IMR-90 (cell line): ENCODE measurements at regions not wholly inside any gene's neighbourhood (a gene's known extent, or its start where the extent isn't known, plus 50 kb on each side); places are given as distances from the start of the nearest gene placed in this dataset.
A peak's percentile ranks its signal among the peaks of the same experiment; 100 is the strongest.

Experiments
- ATAC-seq: fragments of 200-7000 bp; cut with Tn5 transposase; 2 replicates; pipeline ENCODE4 v1.9.1; 2020; ENCODE audit warnings: low read depth, mild to moderate bottlenecking, moderate library complexity
- BruUV-seq: library from RNA; stranded (reverse); fragments of 400-500 nt; replicated peaks from 2 replicates; lab custom pipeline; 2021; lab: Mats Ljungman, UMichigan
- CTCF ChIA-PET: fragments of 300-600 bp; formaldehyde crosslinking; extraction: SDS; loops from one replicate; lab custom pipeline; 2021; ENCODE audit warnings: antibody characterized with exemption; lab: Yijun Ruan, JAX
- POLR2A ChIA-PET: fragments of 300-600 bp; sonication (Branson Sonifier 250); formaldehyde crosslinking; loops from one replicate; lab custom pipeline; 2022; ENCODE audit warnings: antibody characterized with exemption; ENCODE audit not compliant: unreplicated experiment; lab: Charles Lee
- DNase-seq: peaks from one replicate; pipeline ENCODE4 v3.0.0; 2013
- H2AFZ ChIP-seq: replicated peaks from 2 replicates; pipeline ENCODE3; 2013; ENCODE audit warnings: low read length, mild to moderate bottlenecking; ENCODE audit not compliant: poor library complexity
- H2AK5ac ChIP-seq: 2 replicates; pipeline ENCODE4 v1.6.1; 2013; ENCODE audit warnings: low read depth, low read length, inconsistent platforms
- H2AK9ac ChIP-seq: replicated peaks from 2 replicates; pipeline ENCODE3; 2013; ENCODE audit warnings: mild to moderate bottlenecking, low read depth, low read length, moderate library complexity; ENCODE audit not compliant: poor library complexity
- H2BK120ac ChIP-seq: 2 replicates; pipeline ENCODE4 v1.6.1; 2013; ENCODE audit warnings: low read depth, low read length, inconsistent platforms
- H2BK15ac ChIP-seq: 3 replicates; pipeline ENCODE4 v1.6.1; 2013; ENCODE audit warnings: low read depth, low read length, inconsistent platforms
- H2BK20ac ChIP-seq: 2 replicates; pipeline ENCODE4 v1.6.1; 2013; ENCODE audit warnings: low read depth, mild to moderate bottlenecking, inconsistent platforms, low read length, moderate library complexity
- H2BK5ac ChIP-seq: 2 replicates; pipeline ENCODE4 v1.6.1; 2013; ENCODE audit warnings: mild to moderate bottlenecking, low read depth, low read length, inconsistent platforms; ENCODE audit not compliant: poor library complexity, severe bottlenecking
- H3K14ac ChIP-seq: replicated peaks from 2 replicates; pipeline ENCODE4 v1.6.1; 2013; ENCODE audit warnings: low read depth, low read length, inconsistent platforms
- H3K18ac ChIP-seq: 2 replicates; pipeline ENCODE4 v1.6.1; 2013; ENCODE audit warnings: low read depth, low read length, control low read depth
- H3K23ac ChIP-seq: 2 replicates; pipeline ENCODE4 v1.6.1; 2013; ENCODE audit warnings: low read depth, low read length, inconsistent platforms
- H3K27ac ChIP-seq: 2 replicates; pipeline ENCODE4 v1.5.1; 2013; ENCODE audit warnings: mild to moderate bottlenecking, control low read depth, low read length; ENCODE audit not compliant: insufficient read depth
- H3K27me3 ChIP-seq: 2 replicates; pipeline ENCODE4 v1.6.1; 2013; ENCODE audit warnings: low read length; ENCODE audit not compliant: control insufficient read depth, insufficient read depth
- H3K36me3 ChIP-seq: 2 replicates; pipeline ENCODE4 v1.6.1; 2013; ENCODE audit warnings: low read length, mixed read lengths; ENCODE audit not compliant: control insufficient read depth, insufficient read depth
- H3K4ac ChIP-seq: 2 replicates; pipeline ENCODE4 v1.6.1; 2013; ENCODE audit warnings: low read depth, low read length, inconsistent platforms
- H3K4me1 ChIP-seq: 2 replicates; pipeline ENCODE4 v1.6.1; 2013; ENCODE audit warnings: low read length, mixed read lengths; ENCODE audit not compliant: control insufficient read depth, insufficient read depth
- H3K4me2 ChIP-seq: 2 replicates; pipeline ENCODE4 v1.6.1; 2013; ENCODE audit warnings: low read depth, mild to moderate bottlenecking, control low read depth, low read length, moderate library complexity
- H3K4me3 ChIP-seq: 2 replicates; pipeline ENCODE4 v1.5.1; 2013; ENCODE audit warnings: low read depth, mild to moderate bottlenecking, control low read depth, low read length, moderate library complexity; ENCODE audit not compliant: insufficient read depth
- H3K56ac ChIP-seq: 2 replicates; pipeline ENCODE4 v1.6.1; 2013; ENCODE audit warnings: low read length, inconsistent platforms; ENCODE audit not compliant: insufficient read depth; ENCODE audit errors: extremely low read depth
- H3K79me1 ChIP-seq, 2 experiments: 2 replicates each; pipeline ENCODE4 v1.6.1; 2013; ENCODE audit warnings: low read length in 2 of 2, inconsistent platforms in 1 of 2, low read depth in 1 of 2
- H3K9ac ChIP-seq: 2 replicates; pipeline ENCODE4 v1.6.1; 2013; ENCODE audit warnings: low read depth, low read length, control low read depth
- H3K9me1 ChIP-seq: 2 replicates; pipeline ENCODE4 v1.6.1; 2013; ENCODE audit warnings: low read length, inconsistent platforms; ENCODE audit not compliant: insufficient read depth
- H3K9me3 ChIP-seq: 2 replicates; pipeline ENCODE4 v1.6.1; 2013; ENCODE audit warnings: low read length; ENCODE audit not compliant: control insufficient read depth, insufficient read depth
- H4K20me1 ChIP-seq: 2 replicates; pipeline ENCODE4 v1.6.1; 2013; ENCODE audit warnings: low read length, inconsistent platforms; ENCODE audit not compliant: insufficient read depth
- H4K5ac ChIP-seq: 2 replicates; pipeline ENCODE4 v1.6.1; 2013; ENCODE audit warnings: mild to moderate bottlenecking, low read depth, low read length, control low read depth
- H4K8ac ChIP-seq, 2 experiments: 2 replicates each; pipeline ENCODE4 v1.6.1; 2013; ENCODE audit warnings: low read depth in 2 of 2, low read length in 2 of 2, control low read depth in 1 of 2, inconsistent platforms in 1 of 2
- H4K91ac ChIP-seq: 2 replicates; pipeline ENCODE4 v1.6.1; 2013; ENCODE audit warnings: low read depth, low read length, inconsistent platforms; ENCODE audit not compliant: insufficient read depth
- BHLHE40 ChIP-seq: fragments of 150-350 bp; IDR thresholded peaks from 2 replicates; pipeline ENCODE4 v1.6.1; 2016; ENCODE audit warnings: mild to moderate bottlenecking, low read depth, low read length
- CEBPB ChIP-seq: IDR thresholded peaks from 2 replicates; pipeline ENCODE4 v1.6.1; 2012; ENCODE audit warnings: low read depth, low read length, improper control_type of control experiment
- CHD1 ChIP-seq: IDR thresholded peaks from 2 replicates; pipeline ENCODE4 v1.6.1; 2012; ENCODE audit warnings: low read depth, low read length, improper control_type of control experiment
- CTCF ChIP-seq: conservative IDR thresholded peaks from 2 replicates; pipeline ENCODE4 v1.5.1; 2012; ENCODE audit warnings: mild to moderate bottlenecking, low read depth, low read length, improper control_type of control experiment
- FOS ChIP-seq: fragments of 150-350 bp; IDR thresholded peaks from 2 replicates; pipeline ENCODE4 v1.6.1; 2016; ENCODE audit warnings: low read depth, low read length
- MAFK ChIP-seq: IDR thresholded peaks from 2 replicates; pipeline ENCODE4 v1.6.1; 2012; ENCODE audit warnings: low read depth, low read length, improper control_type of control experiment
- MAZ ChIP-seq: IDR thresholded peaks from 2 replicates; pipeline ENCODE4 v1.6.1; 2012; ENCODE audit warnings: low read depth, mild to moderate bottlenecking, low read length, improper control_type of control experiment, moderate library complexity, borderline replicate concordance
- MXI1 ChIP-seq: IDR thresholded peaks from 2 replicates; pipeline ENCODE4 v1.6.1; 2012; ENCODE audit warnings: low read depth, mild to moderate bottlenecking, low read length, moderate library complexity, borderline replicate concordance
- NFE2L2 ChIP-seq: fragments of 150-350 bp; IDR thresholded peaks from 2 replicates; pipeline ENCODE4 v1.6.1; 2016; ENCODE audit warnings: low read depth, mild to moderate bottlenecking, low read length
- POLR2A ChIP-seq: IDR thresholded peaks from 2 replicates; pipeline ENCODE4 v1.6.1; 2012; ENCODE audit warnings: mild to moderate bottlenecking, low read depth, low read length
- RCOR1 ChIP-seq: IDR thresholded peaks from 2 replicates; pipeline ENCODE4 v1.6.1; 2012; ENCODE audit warnings: mild to moderate bottlenecking, low read length, improper control_type of control experiment; ENCODE audit not compliant: insufficient replicate concordance
- RFX5 ChIP-seq: IDR thresholded peaks from 2 replicates; pipeline ENCODE4 v1.8.0; 2012; ENCODE audit warnings: low read depth, mild to moderate bottlenecking, low read length, moderate library complexity
- SMC3 ChIP-seq: fragments of 150-350 bp; IDR thresholded peaks from 2 replicates; pipeline ENCODE4 v1.6.1; 2016; ENCODE audit warnings: low read depth, mild to moderate bottlenecking, antibody characterized with exemption, low read length, moderate library complexity
- WGBS, 2 experiments: methylation state at CpG; one replicate each; pipeline versions ENCODE4 v1.1.5 to v1.1.7; 2013; ENCODE audit warnings: missing lambda C conversion rate in 2 of 2; ENCODE audit not compliant: insufficient read length in 1 of 2; ENCODE audit errors: extremely low coverage in 2 of 2; 5-methylcytosine and 5-hydroxymethylcytosine counted together
- dilution Hi-C: fragments of 300-500 bp; cut with HindIII; formaldehyde crosslinking; loops from one replicate; pipeline ENCODE4 v1.14.3; 2018; ENCODE audit warnings: low sequenced_read_pairs; ENCODE audit not compliant: unreplicated experiment
- in situ Hi-C: fragments of 300-500 bp; cut with MboI; formaldehyde crosslinking; loops from 3 replicates; pipeline ENCODE4 v1.14.3; 2019; ENCODE audit warnings: low sequenced_read_pairs, inconsistent platforms, mixed read lengths
- intact Hi-C: fragments of 100-400 bp; cut with micrococcal nuclease; formaldehyde crosslinking; loops from 2 replicates; pipeline ENCODE4 v1.10.0; 2022
- TF ChIP-seq, protein P1 (sequence below): fragments of 150-350 bp; IDR thresholded peaks from 2 replicates; pipeline ENCODE4 v1.6.1; 2017; ENCODE audit warnings: mild to moderate bottlenecking, antibody characterized with exemption, low read length, low read depth

DNA sequence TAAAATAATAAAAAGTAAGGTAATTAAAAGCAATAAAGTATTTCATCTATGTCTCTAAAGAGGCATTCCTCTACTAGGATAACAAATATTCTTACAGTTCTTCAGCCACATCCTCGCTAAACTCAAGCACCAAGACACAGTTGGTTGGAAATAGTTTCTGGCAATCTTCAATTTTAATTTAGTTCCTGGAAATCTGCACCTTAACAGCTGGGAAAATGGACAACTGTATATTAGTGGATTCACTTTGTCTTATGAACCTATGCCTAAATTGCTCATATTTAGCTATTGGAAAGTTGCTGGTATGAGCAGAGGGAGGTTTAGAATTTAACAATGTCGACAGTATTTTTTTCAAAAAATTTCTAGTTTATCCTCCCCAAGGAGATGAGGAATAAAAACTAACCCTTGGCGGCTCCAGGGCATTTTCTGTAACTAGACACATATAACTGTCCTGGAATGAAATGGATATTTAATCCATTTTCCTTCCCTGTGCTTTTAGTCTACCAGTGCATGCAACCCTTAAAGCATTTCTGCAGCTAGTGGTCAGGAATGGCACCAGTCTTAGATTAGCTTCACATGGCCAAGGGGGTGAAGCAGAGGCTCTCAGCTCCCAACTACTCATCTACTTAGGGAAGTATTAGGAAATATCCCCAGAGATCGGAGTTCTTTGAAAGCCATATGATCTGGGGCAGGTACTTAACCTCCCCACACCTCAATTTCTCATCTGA, 290.0 kb upstream of the THBS1 start (continued):
- TF ChIP-seq, protein P1, sequence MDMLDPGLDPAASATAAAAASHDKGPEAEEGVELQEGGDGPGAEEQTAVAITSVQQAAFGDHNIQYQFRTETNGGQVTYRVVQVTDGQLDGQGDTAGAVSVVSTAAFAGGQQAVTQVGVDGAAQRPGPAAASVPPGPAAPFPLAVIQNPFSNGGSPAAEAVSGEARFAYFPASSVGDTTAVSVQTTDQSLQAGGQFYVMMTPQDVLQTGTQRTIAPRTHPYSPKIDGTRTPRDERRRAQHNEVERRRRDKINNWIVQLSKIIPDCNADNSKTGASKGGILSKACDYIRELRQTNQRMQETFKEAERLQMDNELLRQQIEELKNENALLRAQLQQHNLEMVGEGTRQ: no peak

GRCh38 chr15:39291690-39292089, 289.2 kb upstream of the THBS1 start:
- H4K20me1 ChIP-seq: no peaks in the 10 kb centered on the region
- dilution Hi-C loops: no loop called here
- H3K36me3 ChIP-seq: no peaks in the 10 kb centered on the region
- H3K9ac ChIP-seq: no peak overlapping the region
- intact Hi-C loops: no loop called here
- DNase-seq (no peak), ATAC-seq (no peak)
- ChIA-PET POLR2A (interaction anchor here (0.6 kb wide), 1 partner anchor 155 kb away, joined by 3 read pairs; no protein-coding TSS in a partner anchor), CTCF (no interaction called here)
- no peak overlapping the region for H3K4me3 ChIP-seq
- no peak overlapping the region; the same call in 1 of the 2 replicates for H2BK120ac ChIP-seq
- no peak overlapping the region for H3K23ac ChIP-seq
- H2BK20ac ChIP-seq: peak overlapping the region; percentile 37; the same call in 1 of the 2 replicates
- H3K56ac ChIP-seq: no peak overlapping the region
- WGBS, 2 experiments: no CpG with 5 or more reads among the region's 3 CpGs
- peak overlapping the region; percentile 24; the same call in 1 of the 2 replicates for H4K91ac ChIP-seq
- peaks cover 4% of the 10 kb centered on the region for H3K9me3 ChIP-seq
- H4K5ac ChIP-seq: no peak overlapping the region
- 0 out of 2 replicates have a peak, but pooled peaks cover 3% of the 10 kb centered on the region for H3K9me1 ChIP-seq
- H4K8ac ChIP-seq: peak overlapping the region in 1 of 2 experiments; percentile 60; a peak in 1 of 4 replicates
- no peak overlapping the region for H3K14ac ChIP-seq
- H2BK5ac ChIP-seq: peak overlapping the region; percentile 26
- peak overlapping the region; percentile 37; the same call in 1 of the 2 replicates for H3K4ac ChIP-seq
- in situ Hi-C loops: no loop called here
- no peak overlapping the region for H3K27ac ChIP-seq
- no peaks in the 10 kb centered on the region for H3K79me1 ChIP-seq
- H3K27me3 ChIP-seq: no peaks in the 10 kb centered on the region
- peak overlapping the region; percentile 66; the same call in 1 of the 2 replicates for H3K18ac ChIP-seq
- H2AFZ ChIP-seq: no peak overlapping the region
- peaks cover 6% of the 10 kb centered on the region for H3K4me1 ChIP-seq
- H2AK5ac ChIP-seq: peak overlapping the region; percentile 72; the same call in 1 of the 2 replicates
- H2AK9ac ChIP-seq: no peak overlapping the region
- TF ChIP-seq RFX5 (no peak), FOS (no peak), CHD1 (no peak), NFE2L2 (no peak), POLR2A (no peak), MXI1 (no peak), SMC3 (no peak), CTCF (no peak), MAFK (no peak), RCOR1 (no peak), CEBPB (no peak), BHLHE40 (no peak), MAZ (no peak)
- peak overlapping the region; percentile 67; the same call in 1 of the 3 replicates for H2BK15ac ChIP-seq
- BruUV-seq: no TSS peak
- H3K4me2 ChIP-seq: no peak overlapping the region
